Transverse colon (tissue), 3 donors: ENCODE measurements at regions not wholly inside any gene's neighbourhood (a gene's known extent, or its start where the extent isn't known, plus 50 kb on each side); places are given as distances from the start of the nearest gene placed in this dataset.

Source experiments
- CTCF ChIP-seq, 5 experiments: fragments of 200-600 bp in 3 of 5; fragments of 450-650 bp in 2 of 5; sonication (generic) in 3 of 5; IDR thresholded peaks; 1 replicate in 2 of 5; 2 replicates in 3 of 5; pipeline ENCODE4 v1.5.1; 2016 to 2017; ENCODE audit warnings: antibody characterized with exemption in 5 of 5, inconsistent platforms in 3 of 5, mild to moderate bottlenecking in 2 of 5, moderate library complexity in 1 of 5
- EP300 ChIP-seq: sonication (generic); formaldehyde crosslinking; IDR thresholded peaks from one replicate; pipeline ENCODE4 v1.6.1; 2017; ENCODE audit warnings: antibody characterized with exemption, low read depth
- POLR2A ChIP-seq: fragments of 450-650 bp; IDR thresholded peaks from one replicate; pipeline ENCODE4 v1.6.1; 2016; ENCODE audit warnings: antibody characterized with exemption, mild to moderate bottlenecking, moderate library complexity

- TF ChIP-seq POLR2A (no peak), CTCF (IDR thresholded peaks at IDR 0.05) (no peak), EP300 (no peak)
Observed at GRCh38 chr7:16045296-16045695, 358.8 kb upstream of the MEOX2 start.
